GM12891 (cell line): ENCODE measurements at regions not wholly inside any gene's neighbourhood (a gene's known extent, or its start where the extent isn't known, plus 50 kb on each side); places are given as distances from the start of the nearest gene placed in this dataset.

ENCODE experiments used
- DNase-seq: peaks from one replicate; pipeline ENCODE4 v3.0.0; 2011; ENCODE audit warnings: low spot score; ENCODE audit not compliant: insufficient read length
- FAIRE-seq: peaks from 2 replicates; lab custom pipeline; 2011; peaks lifted over from hg19 to GRCh38; lab: Jason Lieb, UNC
- PAX5 ChIP-seq: IDR thresholded peaks from 2 replicates; pipeline ENCODE4 v1.6.1; 2011; ENCODE audit warnings: low read length, moderate library complexity, mild to moderate bottlenecking; ENCODE audit not compliant: insufficient read depth, severe bottlenecking
- POLR2A ChIP-seq: IDR thresholded peaks from 2 replicates; pipeline ENCODE4 v1.6.1; 2011; ENCODE audit warnings: low read depth, low read length, control low read depth
- POLR2AphosphoS5 ChIP-seq: IDR thresholded peaks from 2 replicates; pipeline ENCODE4 v1.6.1; 2011; ENCODE audit warnings: low read depth, low read length, control low read depth
- POU2F2 ChIP-seq: IDR thresholded peaks from 2 replicates; pipeline ENCODE4 v1.6.1; 2011; ENCODE audit warnings: low read depth, mild to moderate bottlenecking, control low read depth, low read length, moderate library complexity
- SPI1 ChIP-seq: IDR thresholded peaks from 2 replicates; pipeline ENCODE4 v1.6.1; 2011; ENCODE audit warnings: low read depth, low read length, control low read depth
- TAF1 ChIP-seq: IDR thresholded peaks from 2 replicates; pipeline ENCODE4 v1.6.1; 2011; ENCODE audit warnings: low read depth, low read length, control low read depth

DNA sequence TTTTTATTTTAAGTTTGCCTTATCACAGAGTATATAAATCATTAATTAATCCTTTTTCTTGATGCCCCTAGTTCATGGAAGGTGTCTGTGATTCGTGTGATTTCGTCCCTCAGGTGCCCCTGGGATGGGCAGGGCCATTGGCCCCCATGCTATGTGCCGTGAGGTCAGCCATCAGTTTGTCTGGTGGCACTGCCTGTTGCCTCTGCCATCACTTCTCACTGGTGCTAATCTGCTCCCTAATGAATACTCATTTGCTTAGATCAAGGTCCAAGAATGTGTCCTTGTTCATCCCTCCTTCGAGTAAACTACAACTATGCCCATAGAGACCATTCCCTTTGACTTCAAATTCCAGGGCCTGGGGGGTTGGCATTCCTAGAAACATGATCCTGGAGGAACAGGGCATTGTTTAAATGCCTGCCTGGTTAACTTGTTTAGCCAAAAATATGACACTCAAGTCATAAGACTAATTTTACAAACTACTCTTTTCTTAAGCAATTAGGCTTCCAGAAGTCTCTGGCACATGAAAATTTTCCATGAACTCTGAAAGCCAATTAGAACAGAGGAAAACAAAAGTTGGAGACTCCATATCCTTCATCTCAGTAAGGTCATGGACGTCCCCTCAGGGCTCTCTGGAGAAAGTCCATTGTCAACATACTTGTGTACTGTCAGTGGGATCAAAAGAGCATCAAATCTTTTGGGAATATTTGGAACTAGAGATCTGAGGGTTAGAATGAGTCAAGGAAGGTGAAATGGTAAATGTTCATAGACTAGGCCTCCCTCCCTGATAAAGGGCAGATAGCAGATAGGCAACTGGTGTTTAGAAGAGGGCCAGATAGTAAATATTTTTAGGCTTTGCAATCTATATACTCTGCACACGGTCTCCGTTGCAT is 90.9 kb upstream of the PLXNC1 start:
- FAIRE-seq (no peak), DNase-seq (no peak)
- TF ChIP-seq PAX5, result no peak
- TF ChIP-seq TAF1, result no peak
- no peak for TF ChIP-seq SPI1
- TF ChIP-seq POLR2A, result no peak
- no peak for TF ChIP-seq POLR2AphosphoS5
- TF ChIP-seq POU2F2, result no peak

DNA sequence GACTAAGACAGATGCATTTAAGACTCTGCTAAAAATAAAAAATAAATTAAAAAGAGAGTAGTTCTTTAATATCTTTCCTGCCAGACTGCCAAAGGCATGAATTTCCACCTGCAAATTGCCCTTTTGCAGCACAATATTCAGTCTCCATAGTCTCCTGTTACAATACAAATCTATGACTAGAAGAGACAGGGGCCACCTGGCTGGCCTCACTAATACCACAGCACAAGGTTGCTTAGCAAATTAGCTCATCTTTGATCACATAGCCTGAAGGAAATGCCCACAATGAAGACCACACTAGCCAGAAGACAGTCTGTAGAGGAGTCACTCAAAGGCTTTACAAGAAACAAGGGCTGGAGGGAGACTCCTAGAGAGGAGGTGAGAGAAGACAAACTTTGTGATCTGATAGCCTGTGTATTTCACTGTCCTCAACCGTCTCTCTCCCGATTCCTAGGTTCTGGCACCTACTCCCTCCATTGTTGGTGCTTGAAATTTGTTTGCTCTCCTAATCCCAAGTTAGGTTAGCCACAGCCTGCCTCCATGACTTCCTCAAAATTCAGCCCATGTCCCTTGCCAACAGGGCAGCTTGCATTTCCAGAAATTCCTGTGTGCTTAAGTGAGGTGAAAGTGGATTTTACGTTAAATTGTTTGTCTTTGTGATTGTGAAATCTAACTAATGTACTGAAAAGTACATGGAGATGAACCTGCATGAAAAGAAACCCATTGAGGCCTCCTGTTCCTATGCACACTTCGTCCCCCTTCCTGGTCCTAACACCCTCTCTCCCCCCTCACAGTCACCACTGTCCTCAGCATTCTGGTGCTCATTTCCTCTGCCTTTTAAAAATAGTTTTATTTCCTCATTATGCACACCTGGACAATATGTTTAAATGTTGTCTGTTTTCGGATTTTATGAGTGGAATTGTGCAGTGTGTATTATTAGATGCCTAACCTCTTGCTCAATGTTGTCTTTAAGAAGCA is 88.7 kb upstream of the PLXNC1 start:
- DNase-seq (no peak), FAIRE-seq (no peak)
- TF ChIP-seq POLR2A, result no peak
- no peak for TF ChIP-seq TAF1
- no peak for TF ChIP-seq PAX5
- no peak for TF ChIP-seq POLR2AphosphoS5
- TF ChIP-seq POU2F2, result no peak
- TF ChIP-seq SPI1, result no peak

DNA sequence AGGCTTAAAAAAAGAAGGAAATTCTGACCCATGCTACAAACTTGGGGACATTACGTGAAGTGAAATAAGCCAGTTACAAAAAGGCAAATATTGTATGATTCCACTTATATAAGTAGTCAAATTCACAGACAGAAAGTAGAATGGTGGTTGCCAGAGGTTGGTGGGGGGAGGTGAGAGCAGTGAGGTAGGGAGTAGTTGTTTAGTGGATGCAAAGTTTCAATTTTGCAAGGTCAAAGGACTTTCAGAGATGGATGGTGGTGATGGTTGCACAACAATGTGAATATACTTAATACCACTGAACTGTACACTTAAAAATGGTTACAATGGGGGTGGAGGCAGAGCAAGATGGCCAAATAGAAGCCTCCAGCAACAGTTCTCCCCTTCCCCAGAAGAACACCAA is 86.2 kb upstream of the PLXNC1 start:
- DNase-seq (no peak), FAIRE-seq (no peak)
- TF ChIP-seq POLR2A, result no peak
- no peak for TF ChIP-seq TAF1
- no peak for TF ChIP-seq POU2F2
- no peak for TF ChIP-seq POLR2AphosphoS5
- TF ChIP-seq SPI1, result no peak

DNA sequence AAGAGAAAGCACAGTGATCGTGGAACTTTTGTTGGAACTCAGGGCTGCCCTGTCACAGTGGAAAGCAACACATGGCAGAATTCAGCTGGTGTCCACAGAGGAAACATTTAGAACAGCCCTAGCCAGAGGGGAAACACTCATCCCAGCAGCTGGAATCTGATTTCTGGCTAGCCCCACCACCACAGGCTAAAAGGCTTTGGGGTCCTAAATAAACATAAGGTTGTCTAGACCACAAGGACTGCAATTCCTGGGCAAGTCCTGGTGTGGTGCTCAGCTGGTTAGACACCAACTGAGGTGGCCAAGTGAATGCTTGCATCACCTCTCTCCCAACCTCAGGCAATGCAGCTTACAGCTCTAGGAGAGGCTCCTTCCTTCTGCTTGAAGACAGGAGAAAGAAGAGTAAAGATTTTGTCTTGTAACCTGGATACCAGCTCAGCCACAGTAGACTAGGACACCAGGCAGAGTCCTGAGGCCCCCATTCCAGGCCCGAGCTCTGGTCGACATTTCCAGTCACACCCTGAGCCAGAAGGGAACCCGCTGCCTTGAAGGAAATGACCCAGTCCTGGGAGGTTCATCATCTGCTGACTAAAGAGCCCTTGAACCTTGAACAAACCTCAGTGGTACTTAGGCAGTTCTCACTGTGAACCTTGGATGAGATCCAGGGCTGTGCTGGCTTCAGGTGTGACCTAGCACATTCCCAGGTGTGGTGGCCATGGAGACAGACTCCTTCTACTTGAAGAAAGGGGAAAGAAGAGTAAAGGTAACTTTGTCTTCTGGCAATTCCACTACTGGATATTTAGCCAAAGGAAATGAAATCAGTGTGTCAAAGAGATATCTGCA is 85.4 kb upstream of the PLXNC1 start:
- TF ChIP-seq SPI1, result no peak
- DNase-seq (no peak), FAIRE-seq (no peak)

DNA sequence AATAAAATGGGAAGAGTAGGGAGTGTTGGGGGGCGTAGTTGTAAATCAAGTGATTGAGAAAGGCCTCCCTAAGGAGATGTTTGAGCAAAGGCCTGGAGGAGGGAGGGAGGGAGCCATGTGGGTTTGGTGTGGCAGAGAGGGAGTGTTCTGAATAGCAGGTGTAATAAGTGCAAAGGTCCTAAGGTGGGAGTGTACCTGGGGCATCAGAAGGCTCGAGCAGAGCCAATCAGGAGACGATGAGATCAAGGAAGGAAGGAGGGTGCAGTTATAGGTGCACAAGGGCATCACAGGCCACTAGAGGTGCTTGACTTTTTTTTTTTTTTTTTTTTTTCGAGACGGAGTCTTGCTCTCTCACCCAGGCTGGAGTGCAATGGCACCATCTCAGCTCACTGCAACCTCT is 77.9 kb upstream of the PLXNC1 start:
- no peak for DNase-seq
- FAIRE-seq, result no peak
- no peak for TF ChIP-seq POLR2A
- TF ChIP-seq POLR2AphosphoS5, result no peak
- TF ChIP-seq TAF1, result no peak
- TF ChIP-seq POU2F2, result no peak
- TF ChIP-seq PAX5, result no peak
- TF ChIP-seq SPI1, result no peak

DNA sequence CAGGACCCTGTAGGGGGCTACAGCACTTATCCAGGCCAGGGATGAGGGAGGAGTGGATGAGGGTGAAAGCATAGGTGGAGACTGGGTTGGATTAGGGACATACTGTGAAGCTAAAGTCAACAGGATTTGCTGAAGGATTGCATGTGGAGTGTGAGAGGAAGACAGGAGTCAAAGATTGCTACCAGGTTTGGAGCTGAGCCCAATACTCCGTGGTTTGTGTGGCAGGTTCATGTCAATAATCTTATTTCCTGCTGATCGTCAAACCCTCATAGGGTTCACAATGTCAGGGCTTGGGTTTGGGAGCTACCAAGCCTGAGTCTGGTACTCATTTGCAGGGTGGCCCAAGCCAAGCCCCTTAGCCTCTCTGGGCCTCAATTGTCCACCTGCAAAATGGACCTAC is 77.1 kb upstream of the PLXNC1 start:
- TF ChIP-seq TAF1, result no peak
- no peak for TF ChIP-seq POLR2AphosphoS5
- TF ChIP-seq POU2F2, result no peak
- TF ChIP-seq POLR2A, result no peak
- TF ChIP-seq PAX5, result no peak
- no peak for TF ChIP-seq SPI1
- no peak for FAIRE-seq
- no peak for DNase-seq

DNA sequence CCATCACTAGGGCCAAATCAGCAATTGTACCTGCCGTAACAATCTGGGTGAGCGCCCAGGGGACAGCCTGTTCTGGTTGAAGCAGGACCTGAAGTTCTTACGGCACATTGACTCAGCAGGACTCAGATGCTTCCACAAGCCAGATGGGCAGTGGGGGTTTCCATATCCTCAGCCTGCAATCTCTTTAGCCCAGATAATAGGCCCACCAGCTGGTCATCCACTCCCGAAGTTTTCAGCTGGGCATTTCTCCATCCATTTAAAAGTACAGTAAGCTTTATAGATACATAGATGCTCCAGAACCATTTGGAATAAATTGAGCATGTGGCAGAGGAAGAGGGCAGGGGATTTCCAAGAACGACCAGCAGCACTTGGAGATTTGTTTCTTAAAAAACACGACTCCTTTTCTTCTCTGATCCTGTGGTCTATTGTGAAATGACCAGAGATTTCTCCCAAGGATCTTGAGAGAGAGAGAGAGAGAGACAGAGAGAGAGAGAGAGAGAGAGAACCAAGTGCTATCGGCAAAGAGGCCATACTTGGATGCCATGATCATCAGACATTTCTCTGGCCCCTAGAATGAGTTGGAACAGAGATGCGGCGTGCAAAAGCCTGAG is 74.8 kb upstream of the PLXNC1 start:
- no peak for TF ChIP-seq POU2F2
- TF ChIP-seq POLR2A, result no peak
- TF ChIP-seq TAF1, result no peak
- no peak for TF ChIP-seq POLR2AphosphoS5
- TF ChIP-seq PAX5, result no peak
- no peak for TF ChIP-seq SPI1
- FAIRE-seq, result no peak
- no peak for DNase-seq

DNA sequence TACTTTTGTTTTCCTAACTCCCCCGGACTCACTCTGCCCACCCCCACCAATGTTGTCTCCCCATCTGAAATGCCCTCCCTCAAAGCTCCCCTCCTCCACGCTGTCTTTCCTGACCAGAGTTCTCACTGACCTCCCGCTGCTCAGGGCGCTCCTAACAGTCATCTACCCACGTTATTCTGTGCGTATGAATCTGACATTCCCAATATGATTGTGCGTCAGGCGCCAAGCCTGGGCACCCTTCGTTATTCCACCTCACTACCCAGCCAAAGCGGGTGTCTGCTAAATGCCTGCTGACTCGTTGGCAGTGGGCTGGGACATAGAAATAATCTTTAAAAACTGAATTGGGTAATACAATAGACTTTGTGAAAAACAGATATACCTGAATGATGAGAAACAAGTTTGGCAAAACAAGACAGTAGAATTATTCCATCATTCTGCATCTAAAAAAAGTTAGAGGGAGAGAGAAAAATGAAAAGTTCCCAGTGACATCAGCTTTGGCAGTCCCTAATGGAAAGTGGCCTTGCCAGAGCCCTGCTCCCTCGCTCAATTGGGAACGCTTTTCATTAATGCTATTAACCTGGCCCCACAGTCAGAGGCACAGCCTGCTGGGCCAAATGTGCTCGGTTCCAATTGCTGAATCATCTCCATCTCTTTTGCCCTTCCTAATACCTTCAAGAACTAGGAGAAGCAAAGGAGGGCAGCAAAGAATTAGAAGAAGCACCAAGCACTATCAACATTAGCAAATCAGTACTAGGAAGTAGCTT is 74.0 kb upstream of the PLXNC1 start:
- DNase-seq (no peak), FAIRE-seq (no peak)
- TF ChIP-seq TAF1, result no peak
- no peak for TF ChIP-seq POLR2AphosphoS5
